PFSK-1 (cell line): ENCODE measurements at regions not wholly inside any gene's neighbourhood (a gene's known extent, or its start where the extent isn't known, plus 50 kb on each side); places are given as distances from the start of the nearest gene placed in this dataset.

ENCODE experiments used
- FOXP2 ChIP-seq: optimal IDR thresholded peaks from 2 replicates; pipeline ENCODE3; 2011; ENCODE audit warnings: borderline replicate concordance, control low read depth, inconsistent platforms; ENCODE audit not compliant: insufficient read depth; ENCODE audit errors: extremely low read length, extremely low read depth
- POLR2AphosphoS5 ChIP-seq: IDR thresholded peaks from 2 replicates; pipeline ENCODE4 v1.6.1; 2012; ENCODE audit warnings: low read depth, mild to moderate bottlenecking, control low read depth, low read length, moderate library complexity
- REST ChIP-seq, 2 experiments: IDR thresholded peaks; 2 replicates each; pipeline versions ENCODE4 v1.6.1 to v1.8.0; 2011 to 2012; ENCODE audit warnings: low read depth in 2 of 2, low read length in 2 of 2, control low read depth in 1 of 2, inconsistent platforms in 1 of 2, mild to moderate bottlenecking in 1 of 2, moderate library complexity in 1 of 2; ENCODE audit not compliant: insufficient read depth in 1 of 2
- SIN3A ChIP-seq: IDR thresholded peaks from 2 replicates; pipeline ENCODE4 v1.6.1; 2012; ENCODE audit warnings: mild to moderate bottlenecking, low read length, moderate library complexity, borderline replicate concordance; ENCODE audit not compliant: insufficient read depth
- TAF1 ChIP-seq: IDR thresholded peaks from 2 replicates; pipeline ENCODE4 v1.6.1; 2012; ENCODE audit warnings: low read length, control low read depth, borderline replicate concordance; ENCODE audit not compliant: insufficient read depth

DNA sequence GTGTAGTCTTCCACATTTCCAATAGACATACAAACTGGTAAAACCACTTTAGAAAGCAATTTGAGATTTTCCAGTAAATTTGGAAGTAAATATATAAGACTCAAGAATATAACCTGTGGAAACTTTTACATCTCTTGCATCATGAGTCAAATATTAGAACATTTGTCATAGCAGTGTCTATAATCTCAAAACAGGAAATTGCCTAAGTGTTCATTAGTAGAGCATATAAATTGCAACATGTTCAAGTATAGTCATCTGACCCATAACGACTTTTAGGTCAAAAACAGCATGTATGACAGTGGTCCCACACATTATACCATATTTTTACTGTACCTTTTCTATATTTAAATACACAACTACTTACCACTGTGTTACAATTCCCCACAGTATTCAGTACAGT lies 555.9 kb upstream of the VRK2 start:
- TF ChIP-seq REST (IDR thresholded peaks at IDR 0.05; ENCODE audit: insufficient read depth in 1 of 2, low read depth in 2 of 2, low read length in 2 of 2) (no peak), POLR2AphosphoS5 (no peak), SIN3A (no peak), TAF1 (no peak), FOXP2 (no peak)
